Retinal pigment epithelial cell (primary cell): ENCODE measurements at regions not wholly inside any gene's neighbourhood (a gene's known extent, or its start where the extent isn't known, plus 50 kb on each side); places are given as distances from the start of the nearest gene placed in this dataset.
"Not testable (repeated sequence)": the region's sequence is repeated elsewhere in the genome, so short reads cannot be mapped to it uniquely, and the experiment has no call there.

Experiments
- DNase-seq: peaks from one replicate; pipeline ENCODE4 v3.0.0-alpha.2; 2010; ENCODE audit warnings: low read depth
- H3K4me3 ChIP-seq: 2 replicates; pipeline ENCODE4 v1.5.1; 2011; ENCODE audit warnings: mild to moderate bottlenecking, low read length, control low read depth, moderate library complexity
- CTCF ChIP-seq: conservative IDR thresholded peaks from 2 replicates; pipeline ENCODE4 v1.5.1; 2011; ENCODE audit warnings: low read depth, low read length, control low read depth, inconsistent platforms

GRCh38 chr12:33156042-33156441, 259.5 kb upstream of the PKP2 start:
- no peak overlapping the region for H3K4me3 ChIP-seq
- no peak for DNase-seq
- no peak for TF ChIP-seq CTCF

DNA sequence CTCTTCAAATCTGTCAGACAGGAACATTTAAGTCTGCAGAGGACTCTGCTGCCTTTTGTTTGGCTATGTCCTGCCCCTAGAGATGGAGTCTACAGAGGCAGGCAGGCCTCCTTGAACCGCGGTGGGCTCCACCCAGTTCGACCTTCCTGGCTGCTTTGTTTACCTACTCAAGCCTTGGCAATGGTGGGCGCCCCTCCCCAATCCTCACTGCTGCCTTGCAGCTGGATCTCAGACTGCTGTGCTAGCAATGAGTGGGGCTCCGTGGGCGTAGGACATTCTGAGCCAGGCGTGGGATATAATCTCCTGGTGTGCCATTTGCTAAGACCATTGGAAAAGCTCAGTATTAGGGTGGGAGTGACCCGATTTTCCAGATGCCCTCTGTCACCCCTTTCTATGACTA, 250.7 kb upstream of the PKP2 start:
- not testable (repeated sequence) for DNase-seq, H3K4me3 ChIP-seq

DNA sequence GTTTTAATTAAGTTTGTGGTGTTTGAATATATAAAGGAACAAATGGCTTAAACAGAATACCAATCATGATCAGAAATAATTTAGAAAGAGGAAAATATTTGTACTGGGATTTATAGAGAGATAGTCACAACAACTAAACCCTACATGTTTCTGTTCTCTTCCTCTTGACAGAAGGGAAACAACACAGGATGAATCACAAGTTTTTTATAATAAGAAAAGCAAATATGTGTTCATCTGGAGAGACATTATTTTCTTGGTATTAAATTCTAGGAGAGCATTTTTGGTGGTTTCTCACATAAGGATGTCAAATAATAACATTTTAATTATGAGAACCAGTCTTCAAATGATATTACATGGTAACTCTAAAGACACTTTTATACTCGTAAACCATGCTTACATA, 232.9 kb upstream of the PKP2 start:
- DNase-seq, result no peak
- TF ChIP-seq CTCF, result no peak
- H3K4me3 ChIP-seq, result no peak overlapping the region

DNA sequence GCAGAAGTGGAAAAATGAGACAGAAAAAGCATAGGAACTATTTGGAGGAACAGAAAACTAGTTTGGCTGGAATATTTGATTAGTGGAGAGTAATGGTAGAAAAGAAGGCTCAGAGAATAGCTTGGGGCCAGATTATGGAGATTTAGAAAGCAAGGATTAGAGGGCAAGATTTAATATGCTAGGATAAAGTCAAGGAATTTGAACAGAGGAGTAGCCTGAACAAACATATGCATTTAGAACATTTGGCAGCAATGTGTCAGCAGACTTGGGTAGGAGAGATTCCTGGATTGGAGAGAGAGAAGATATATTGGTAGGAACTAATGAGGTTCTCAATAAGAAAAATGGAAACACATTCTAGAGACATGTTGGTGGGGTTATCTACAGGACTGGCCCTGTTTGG, 229.2 kb upstream of the PKP2 start:
- TF ChIP-seq CTCF, result no peak
- no peak for DNase-seq

GRCh38 chr12:33116284-33116683, 219.7 kb upstream of the PKP2 start:
- no peak for DNase-seq
- no peak overlapping the region for H3K4me3 ChIP-seq
- TF ChIP-seq CTCF, result no peak

More for the DNA sequence above, 229.2 kb upstream of the PKP2 start:
- no peak overlapping the region for H3K4me3 ChIP-seq

DNA sequence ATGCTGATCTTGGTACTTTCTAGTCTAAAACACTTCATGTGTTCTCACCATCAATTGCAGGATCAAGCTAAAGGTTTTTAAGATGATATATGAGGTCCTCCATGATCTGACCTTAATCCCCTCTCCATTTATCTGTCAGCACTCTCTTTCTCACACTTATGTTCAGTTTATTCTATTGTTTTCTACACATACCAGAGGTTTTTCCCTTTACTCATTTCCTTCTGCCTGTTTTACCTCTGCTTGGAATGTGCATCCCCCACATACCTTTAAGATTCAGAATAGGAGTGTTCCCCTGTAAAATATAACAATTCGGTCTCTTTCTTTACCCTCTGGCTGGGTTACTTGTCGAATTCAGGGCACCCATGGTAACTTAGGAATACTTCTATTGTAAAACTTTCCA, 219.1 kb upstream of the PKP2 start:
- H3K4me3 ChIP-seq, result no peak overlapping the region

DNA sequence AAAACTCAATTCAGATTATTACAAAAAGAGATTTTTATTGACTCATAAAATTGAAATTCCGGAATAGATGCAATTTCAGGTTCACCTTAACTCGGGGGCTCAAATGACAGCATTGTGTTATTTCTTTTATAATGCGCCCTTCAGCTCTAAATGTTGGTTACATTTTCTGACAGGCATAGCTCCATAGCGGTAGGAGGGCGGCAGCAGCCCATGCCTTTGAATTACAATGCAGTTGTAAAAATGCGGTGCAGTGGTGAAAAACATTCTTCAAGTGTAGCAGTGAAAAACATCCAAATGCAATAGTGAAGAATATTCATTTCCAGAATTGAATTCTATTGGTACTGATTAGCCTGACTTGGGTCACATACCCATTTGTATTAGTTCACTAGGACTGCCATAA, 215.3 kb upstream of the PKP2 start:
- no peak for TF ChIP-seq CTCF
- H3K4me3 ChIP-seq, result no peak overlapping the region
- DNase-seq, result no peak

More for the DNA sequence above, 219.1 kb upstream of the PKP2 start:
- DNase-seq, result no peak
- no peak for TF ChIP-seq CTCF

DNA sequence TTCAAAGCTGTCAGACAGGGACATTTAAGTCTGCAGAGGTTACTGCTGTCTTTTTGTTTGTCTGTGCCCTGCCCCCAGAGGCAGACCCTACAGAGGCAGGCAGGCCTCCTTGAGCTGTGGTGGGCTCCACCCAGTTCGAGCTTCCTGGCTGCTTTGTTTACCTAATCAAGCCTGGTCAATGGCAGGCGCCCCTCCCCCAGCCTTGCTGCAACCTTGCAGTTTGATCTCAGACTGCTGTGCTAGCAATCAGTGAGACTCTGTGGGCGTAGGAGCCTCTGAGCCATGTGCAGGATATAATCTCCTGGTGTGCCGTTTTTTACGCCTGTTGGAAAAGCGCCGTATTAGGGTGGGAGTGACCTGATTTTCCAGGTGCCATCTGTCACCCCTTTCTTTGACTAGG, 211.2 kb upstream of the PKP2 start:
- not testable (repeated sequence) for DNase-seq

GRCh38 chr12:33093534-33093933, 197.0 kb upstream of the PKP2 start:
- DNase-seq, result no peak
- TF ChIP-seq CTCF, result no peak
- no peak overlapping the region for H3K4me3 ChIP-seq

More for the DNA sequence above, 211.2 kb upstream of the PKP2 start:
- not testable (repeated sequence) for H3K4me3 ChIP-seq

- not testable (repeated sequence) for DNase-seq, H3K4me3 ChIP-seq
Observed at GRCh38 chr12:33087876-33088275, 191.3 kb upstream of the PKP2 start.

- H3K4me3 ChIP-seq, DNase-seq: not testable (repeated sequence)
Observed at GRCh38 chr12:33076401-33076800, 179.8 kb upstream of the PKP2 start.

DNA sequence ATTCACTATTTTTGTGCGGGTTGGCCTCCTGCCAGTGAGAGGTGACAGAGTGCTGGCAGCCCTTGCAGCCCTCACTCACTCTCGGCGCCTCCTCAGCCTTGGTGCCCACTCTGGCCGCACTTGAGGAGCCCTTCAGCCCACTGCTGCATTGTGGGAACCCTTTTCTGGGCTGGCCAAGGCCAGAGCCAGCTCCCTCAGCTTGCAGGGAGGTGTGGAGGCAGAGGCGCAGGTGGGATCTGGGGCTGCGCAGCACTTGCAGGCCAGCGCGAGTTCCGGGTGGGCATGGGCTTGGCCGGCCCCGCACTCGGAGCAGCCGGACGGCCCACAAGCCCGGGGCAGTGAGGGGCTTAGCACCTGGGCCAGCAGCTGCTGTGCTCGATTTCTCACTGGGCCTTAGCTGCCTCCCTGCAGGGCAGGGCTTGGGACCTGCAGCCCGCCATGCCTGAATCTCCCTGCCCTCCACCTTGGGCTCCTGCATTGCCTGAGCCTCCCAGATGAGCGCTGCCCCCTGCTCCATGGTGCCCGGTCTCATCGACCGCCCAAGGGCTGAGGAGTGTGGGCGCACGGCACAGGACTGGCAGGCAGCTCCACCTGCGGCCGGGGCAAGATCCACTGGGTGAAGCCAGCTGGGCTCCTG, 178.7 kb upstream of the PKP2 start:
- H3K4me3 ChIP-seq, DNase-seq: not testable (repeated sequence)
